ENCODE measurements at regions not wholly inside any gene's neighbourhood (a gene's known extent, or its start where the extent isn't known, plus 50 kb on each side); places are given as distances from the start of the nearest gene placed in this dataset.

- TF ChIP-seq CTCF (IDR thresholded peaks at IDR 0.05) (no peak), POLR2A (IDR thresholded peaks at IDR 0.05) (no peak), POLR2AphosphoS5 (IDR thresholded peaks at IDR 0.05) (peak; percentile 29)
- peak overlapping the region in 1 of 2 donors; percentile 21 for H3K4me3 ChIP-seq
- H3K4me1 ChIP-seq = peaks cover 0 to 18% (median 2%) of the 10 kb centered on the region in 3 donors
- no peaks in the 10 kb centered on the region for H3K9me3 ChIP-seq
- no peaks in the 10 kb centered on the region for H3K36me3 ChIP-seq
- no peaks in the 10 kb centered on the region for H3K27me3 ChIP-seq
- H3K27ac ChIP-seq = peak overlapping the region in 3 of 4 donors; percentile 49 to 65 (median 60)
- WGBS, 2 donors (ENCODE audit: low coverage in 1 of 2) = 44 to 56% methylated on average over 5 of the region's 6 CpGs
- ATAC-seq = peak; percentile 30
Observed at GRCh38 chr6:81894788-81895271, 142.3 kb upstream of the TENT5A start.

- H3K36me3 ChIP-seq = no peaks in the 10 kb centered on the region
- peak; percentile 85 for ATAC-seq
- 46 to 47% methylated on average over 4 of the region's 4 CpGs for WGBS, 2 donors (ENCODE audit: low coverage in 1 of 2)
- no peaks in the 10 kb centered on the region for H3K27me3 ChIP-seq
- H3K27ac ChIP-seq = peak overlapping the region in 2 of 4 donors; percentile 60 to 65
- peaks cover 0 to 18% (median 2%) of the 10 kb centered on the region in 3 donors for H3K4me1 ChIP-seq
- TF ChIP-seq POLR2AphosphoS5 (IDR thresholded peaks at IDR 0.05) = peak; percentile 24
- no peak for TF ChIP-seq CTCF (IDR thresholded peaks at IDR 0.05)
- no peak for TF ChIP-seq EP300 (IDR thresholded peaks at IDR 0.05)
- no peak for TF ChIP-seq POLR2A (IDR thresholded peaks at IDR 0.05)
- H3K4me3 ChIP-seq = peak overlapping the region in 1 of 2 donors; percentile 21
- no peaks in the 10 kb centered on the region for H3K9me3 ChIP-seq
Observed at GRCh38 chr6:81894306-81894705, 141.8 kb upstream of the TENT5A start.

- Histone ChIP-seq H3K9me3 (no peaks in the 10 kb centered on the region), H3K4me3 (no peak overlapping the region), H3K36me3 (no peaks in the 10 kb centered on the region), H3K4me1 (peaks cover 0 to 18% (median 2%) of the 10 kb centered on the region in 3 donors), H3K27ac (no peak overlapping the region), H3K27me3 (no peaks in the 10 kb centered on the region)
- ATAC-seq = no peak
- 85 to 97% methylated on average over 3 of the region's 3 CpGs for WGBS, 2 donors (ENCODE audit: low coverage in 1 of 2)
- TF ChIP-seq POLR2AphosphoS5 (IDR thresholded peaks at IDR 0.05) = no peak
- TF ChIP-seq CTCF (IDR thresholded peaks at IDR 0.05) = no peak
- TF ChIP-seq POLR2A (IDR thresholded peaks at IDR 0.05) = no peak
- no peak for TF ChIP-seq EP300 (IDR thresholded peaks at IDR 0.05)
Observed at GRCh38 chr6:81892891-81893290, 140.4 kb upstream of the TENT5A start.

GRCh38 chr6:81891874-81892273 is 139.4 kb upstream of the TENT5A start:
- ATAC-seq = no peak

More at GRCh38 chr6:81891874-81892273, 139.4 kb upstream of the TENT5A start:
- H3K27ac ChIP-seq = no peak overlapping the region
- no peaks in the 10 kb centered on the region for H3K9me3 ChIP-seq
- TF ChIP-seq POLR2AphosphoS5 (IDR thresholded peaks at IDR 0.05) (no peak), POLR2A (IDR thresholded peaks at IDR 0.05) (no peak), CTCF (IDR thresholded peaks at IDR 0.05) (no peak), EP300 (IDR thresholded peaks at IDR 0.05) (no peak)
- H3K4me1 ChIP-seq = peaks cover 0 to 18% (median 2%) of the 10 kb centered on the region in 3 donors
- H3K4me3 ChIP-seq = no peak overlapping the region
- 80 to 93% methylated on average over 3 to 4 of the region's 5 CpGs for WGBS, 2 donors (ENCODE audit: low coverage in 1 of 2)
- H3K36me3 ChIP-seq = no peaks in the 10 kb centered on the region
- no peaks in the 10 kb centered on the region for H3K27me3 ChIP-seq

Measured in gastroesophageal sphincter (tissue), 4 donors.